GM18502 (cell line): ENCODE measurements at regions not wholly inside any gene's neighbourhood (a gene's known extent, or its start where the extent isn't known, plus 50 kb on each side); places are given as distances from the start of the nearest gene placed in this dataset.
"Not testable (repeated sequence)": the region's sequence is repeated elsewhere in the genome, so short reads cannot be mapped to it uniquely, and the experiment has no call there.

Source experiments
- ATAC-seq: cut with Tn5 transposase; IDR thresholded peaks from one replicate; pipeline ENCODE4 v1.9.1; 2021; ENCODE audit warnings: mild to moderate bottlenecking; ENCODE audit not compliant: unreplicated experiment, poor library complexity

DNA sequence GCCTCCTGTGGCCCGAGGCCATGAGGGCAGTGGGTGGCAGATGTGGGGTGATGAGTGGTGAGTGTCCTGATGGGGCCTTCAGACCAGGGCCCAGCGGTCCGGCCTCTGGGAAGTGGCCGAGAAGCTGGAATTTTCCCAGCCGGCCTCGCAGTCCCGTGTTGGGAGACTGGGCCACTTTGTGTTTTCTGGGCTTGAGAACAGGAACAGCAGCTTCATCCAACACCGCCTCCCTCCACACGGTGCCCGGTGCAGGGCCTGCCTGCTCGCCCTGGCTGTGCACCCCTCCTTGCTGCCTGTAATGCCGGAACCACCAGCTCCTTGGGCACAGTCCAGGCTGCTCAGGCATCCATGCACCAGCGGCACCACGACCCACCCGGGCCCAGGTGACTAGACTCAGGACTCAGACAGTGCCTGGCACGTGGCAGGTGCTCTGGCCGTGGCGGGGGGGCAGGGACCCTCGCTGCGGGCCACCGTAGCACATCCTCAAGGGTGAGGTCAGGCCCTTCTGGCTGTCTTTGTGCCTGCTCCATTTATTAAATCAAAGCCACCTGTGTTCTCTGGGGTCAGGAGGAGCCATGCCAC is 194.7 kb downstream of the BANP start:
- ATAC-seq: not testable (repeated sequence)

GRCh38 chr16:88148078-88148477 is 196.8 kb downstream of the BANP start:
- ATAC-seq: not testable (repeated sequence)

DNA sequence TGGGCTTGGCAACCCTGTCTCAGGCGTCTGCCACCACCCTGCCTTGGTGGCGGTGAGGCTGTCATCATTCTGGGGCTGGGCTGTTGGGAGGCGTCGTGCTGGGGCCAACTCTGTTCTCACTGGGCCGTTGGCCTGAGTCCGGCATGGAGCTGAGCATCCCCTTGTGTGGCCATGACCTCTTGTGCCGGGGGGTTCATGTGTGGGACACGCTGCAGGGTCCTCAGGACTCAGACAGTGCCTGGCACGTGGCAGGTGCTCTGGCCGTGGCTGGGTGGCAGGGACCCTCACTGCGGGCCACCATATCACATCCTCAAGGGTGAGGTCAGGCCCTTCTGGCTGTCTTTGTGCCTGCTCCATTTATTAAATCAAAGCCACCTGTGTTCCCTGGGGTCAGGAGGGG is 197.4 kb downstream of the BANP start:
- not testable (repeated sequence) for ATAC-seq

DNA sequence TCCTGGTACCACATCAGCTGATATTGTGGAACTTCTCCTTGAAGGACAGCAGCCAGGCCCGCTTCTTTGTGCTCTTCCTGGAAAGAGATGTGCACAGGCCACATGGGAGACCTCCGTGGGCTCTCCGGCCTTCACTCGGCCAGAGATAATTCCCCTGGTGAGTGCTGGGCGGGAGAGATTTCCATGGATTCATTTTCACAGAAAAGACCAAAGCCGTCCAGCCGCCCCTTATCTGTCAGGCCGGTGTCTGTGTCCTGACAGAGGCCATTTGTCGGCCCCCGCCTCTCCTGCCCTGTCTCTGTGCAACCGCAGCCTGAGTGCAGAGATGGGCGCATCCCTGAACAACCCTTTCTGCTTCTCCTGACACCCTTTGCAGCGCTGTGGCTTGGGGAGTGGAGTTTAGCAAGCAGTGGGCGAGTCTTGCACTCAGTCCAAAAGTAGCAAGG is 197.9 kb downstream of the BANP start:
- ATAC-seq: not testable (repeated sequence)

GRCh38 chr16:88149663-88150062 is 198.4 kb downstream of the BANP start:
- ATAC-seq: not testable (repeated sequence)

DNA sequence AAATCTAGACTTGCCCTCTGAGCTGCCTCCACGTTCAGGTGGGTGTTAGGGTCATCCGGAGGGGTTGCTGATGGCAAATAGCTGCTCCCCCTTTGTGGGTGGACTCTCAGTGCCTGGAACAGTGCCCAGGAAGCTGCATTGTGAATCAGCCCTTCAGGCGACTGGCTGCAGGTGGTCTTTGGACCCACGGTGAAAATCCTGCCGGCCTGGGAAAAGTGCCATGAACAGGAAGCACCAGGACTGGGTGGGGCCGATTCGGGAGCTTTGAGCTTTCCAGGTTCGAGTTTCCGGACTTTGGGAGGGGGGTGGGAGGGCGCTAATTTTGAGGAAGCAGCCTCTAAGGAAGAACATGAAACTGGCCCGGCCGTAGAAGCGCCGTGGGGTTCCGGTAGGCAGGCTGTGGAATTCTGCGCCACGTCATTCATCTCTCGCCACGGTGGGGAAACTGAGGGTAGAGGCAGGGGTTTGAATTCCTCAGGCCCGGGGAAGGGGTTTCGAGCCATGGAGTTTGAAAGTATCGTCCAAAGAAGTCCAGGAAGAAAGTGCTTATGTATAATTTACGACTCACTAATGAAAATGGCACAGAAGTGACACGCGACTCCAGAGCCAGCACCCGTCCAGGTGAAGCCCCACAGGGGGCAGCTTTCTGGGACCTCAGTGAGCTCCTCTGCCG is 199.4 kb downstream of the BANP start:
- not testable (repeated sequence) for ATAC-seq

DNA sequence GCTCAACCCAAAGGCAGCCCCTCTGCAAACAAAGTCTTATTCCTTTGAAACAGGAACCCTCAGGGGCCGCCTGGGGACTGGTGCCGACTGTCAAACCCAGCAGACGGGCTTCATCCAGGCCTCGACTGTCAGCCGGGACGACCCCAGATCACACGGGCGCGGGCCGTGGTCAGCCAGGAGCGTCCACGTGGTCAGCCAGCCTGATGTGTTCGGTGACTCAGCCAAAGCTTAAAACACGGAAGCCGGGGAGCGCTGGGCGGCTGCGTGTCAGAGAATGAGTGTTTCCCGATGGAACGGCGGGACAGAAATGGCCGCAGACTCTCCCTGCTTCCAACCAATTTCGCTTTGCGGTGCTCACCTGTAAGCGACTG is 199.9 kb downstream of the BANP start:
- ATAC-seq: not testable (repeated sequence)

- ATAC-seq: not testable (repeated sequence)
Observed at GRCh38 chr16:88151859-88152843, 200.9 kb downstream of the BANP start.

GRCh38 chr16:88152879-88153278 is 201.6 kb downstream of the BANP start:
- not testable (repeated sequence) for ATAC-seq

DNA sequence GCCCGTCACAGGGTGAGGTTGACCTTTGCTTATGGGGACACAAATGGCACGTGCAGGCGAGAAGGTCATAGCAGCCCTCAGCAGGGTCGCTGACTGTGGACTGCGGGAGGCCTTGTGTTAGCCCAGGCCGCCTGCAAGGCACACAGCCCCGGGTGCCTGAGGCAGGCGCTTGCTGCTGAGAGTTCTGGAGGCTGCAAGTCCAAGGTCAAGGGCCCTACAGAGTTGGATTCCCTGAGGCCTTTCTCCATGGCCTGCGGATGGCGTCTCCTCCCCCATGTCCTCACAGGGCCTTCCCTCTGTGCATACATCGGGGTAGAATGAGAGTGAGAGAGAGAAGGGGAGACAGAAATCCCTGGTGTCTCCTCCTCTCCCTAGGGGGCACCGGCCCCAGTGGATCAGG is 202.3 kb downstream of the BANP start:
- ATAC-seq: not testable (repeated sequence)

GRCh38 chr16:88154886-88155285 is 203.7 kb downstream of the BANP start:
- not testable (repeated sequence) for ATAC-seq

DNA sequence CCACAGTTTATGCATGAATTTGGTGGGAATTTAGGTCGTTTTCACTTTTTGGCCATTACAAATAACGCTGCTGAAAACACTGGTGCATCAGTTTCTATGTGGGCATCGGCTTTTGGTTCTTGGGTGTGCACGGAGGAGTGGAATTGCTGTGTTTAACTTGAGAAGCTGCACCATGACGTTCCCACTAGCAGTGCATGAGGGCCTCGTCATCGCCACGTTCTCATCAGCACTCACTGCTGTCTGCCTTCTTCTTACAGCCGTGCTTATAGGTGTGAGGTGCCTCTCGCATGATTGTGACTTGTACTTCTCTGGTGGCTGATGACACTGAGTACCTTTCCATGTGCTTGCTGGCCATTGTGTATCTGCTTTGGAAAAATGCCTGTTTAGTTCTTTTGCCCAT is 204.4 kb downstream of the BANP start:
- not testable (repeated sequence) for ATAC-seq

DNA sequence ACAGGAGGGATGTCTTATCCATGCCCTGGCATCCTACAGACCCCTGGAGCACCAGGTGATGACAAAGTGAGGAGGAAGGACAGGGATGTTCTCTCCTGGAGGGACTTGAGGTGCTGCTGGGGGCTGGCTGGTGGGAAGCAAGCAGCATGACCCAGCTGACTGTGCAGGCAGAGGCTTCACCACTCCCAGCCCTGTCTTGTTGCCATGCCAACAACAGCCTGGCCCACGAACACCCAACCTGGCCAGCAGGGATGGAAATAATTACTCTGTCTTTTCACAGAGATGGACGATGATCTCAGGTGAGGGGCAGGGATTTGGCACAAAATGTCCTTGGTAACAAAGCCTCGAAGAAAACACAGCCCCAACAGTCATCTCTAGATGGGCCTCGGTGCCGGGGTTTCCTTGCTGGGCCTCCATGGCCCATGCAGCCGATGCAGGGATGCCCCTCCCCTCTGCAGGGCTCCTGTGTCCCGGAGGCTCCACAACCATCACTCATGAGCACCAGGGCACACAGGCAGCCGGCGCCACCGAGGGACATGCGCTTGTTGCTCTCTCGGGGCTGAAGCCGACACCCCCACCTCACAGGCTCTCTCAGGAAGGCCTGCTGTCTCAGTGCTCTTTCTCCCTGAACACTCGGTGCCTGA is 205.5 kb downstream of the BANP start:
- ATAC-seq: not testable (repeated sequence)

GRCh38 chr16:88157686-88158085 is 206.5 kb downstream of the BANP start:
- ATAC-seq: not testable (repeated sequence)

GRCh38 chr16:88158256-88159045 is 207.2 kb downstream of the BANP start:
- not testable (repeated sequence) for ATAC-seq

DNA sequence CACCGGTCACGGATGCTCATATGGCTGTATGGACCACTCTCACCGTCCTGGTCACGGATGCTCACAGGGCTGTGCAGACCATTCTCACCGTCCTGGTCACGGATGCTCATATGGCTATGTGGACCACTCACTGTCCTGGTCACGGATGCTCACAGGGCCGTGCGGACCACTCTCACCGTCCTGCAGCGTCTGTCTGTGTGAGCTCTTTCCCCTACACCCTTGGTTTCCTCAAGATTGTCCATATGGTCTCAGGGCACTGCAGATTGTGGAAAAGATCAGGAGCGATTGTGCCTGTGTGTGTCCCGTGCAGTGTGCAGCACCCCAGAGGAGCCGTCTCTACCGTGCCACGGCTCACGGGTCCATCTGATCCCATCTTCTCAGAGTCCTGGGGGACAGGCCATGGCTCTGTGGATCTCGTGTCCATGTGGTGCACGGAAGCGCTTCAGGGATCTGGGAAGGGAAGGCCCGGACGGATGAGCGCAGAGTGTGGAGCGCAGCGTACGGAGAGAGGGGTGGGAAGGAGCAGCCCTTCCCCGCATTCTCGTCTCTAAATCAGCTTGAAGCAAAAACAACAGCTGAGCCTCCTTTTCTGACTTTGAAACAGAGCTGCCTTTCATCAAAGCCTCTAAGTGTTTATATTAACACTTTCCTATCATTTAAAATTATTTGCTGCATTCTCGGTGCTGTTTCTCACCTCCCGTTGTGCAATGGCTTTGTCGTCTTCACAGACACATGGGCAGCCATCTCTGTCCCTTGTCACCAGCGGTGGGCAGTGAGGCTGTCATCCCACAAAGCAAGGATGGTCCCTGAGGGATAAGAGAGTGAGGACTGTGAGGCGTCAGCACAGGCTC is 208.0 kb downstream of the BANP start:
- ATAC-seq: not testable (repeated sequence)

GRCh38 chr16:88159897-88160335 is 208.7 kb downstream of the BANP start:
- not testable (repeated sequence) for ATAC-seq

DNA sequence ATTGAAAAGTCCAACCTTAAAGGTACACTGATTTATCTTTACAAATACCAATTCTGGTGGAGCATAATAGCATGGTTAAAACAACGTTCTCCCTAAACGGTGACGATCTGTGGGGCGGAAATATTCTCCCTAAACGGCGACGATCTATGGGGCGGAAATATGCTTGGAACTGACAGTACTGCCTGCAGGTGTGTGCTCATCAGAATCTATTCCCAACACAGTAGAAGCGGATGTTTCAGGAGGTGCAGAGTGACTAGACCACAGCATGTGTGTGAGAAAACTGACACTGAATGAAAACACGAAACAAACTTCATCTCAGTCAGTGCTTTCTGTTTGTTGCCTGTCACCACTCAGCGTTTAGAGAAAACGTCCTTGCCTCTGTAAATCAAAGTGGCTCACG is 210.0 kb downstream of the BANP start:
- not testable (repeated sequence) for ATAC-seq
